ENCODE measurements at regions not wholly inside any gene's neighbourhood (a gene's known extent, or its start where the extent isn't known, plus 50 kb on each side); places are given as distances from the start of the nearest gene placed in this dataset.

- no peak for DNase-seq (ENCODE audit: low read depth)
Measured at GRCh38 chr2:111715987-111716904, 167.7 kb downstream of the ANAPC1 start.

GRCh38 chr2:111716905-111717775 is 166.9 kb downstream of the ANAPC1 start:
- no peak for DNase-seq (ENCODE audit: low read depth)

All from stimulated activated CD8-positive, alpha-beta memory T cell treated with anti-CD3 and anti-CD28 coated beads, Interleukin-4, amount 100 ng/mL, for 24 hours (primary cell).